ENCODE measurements at regions not wholly inside any gene's neighbourhood (a gene's known extent, or its start where the extent isn't known, plus 50 kb on each side); places are given as distances from the start of the nearest gene placed in this dataset.
"Not testable (repeated sequence)": the region's sequence is repeated elsewhere in the genome, so short reads cannot be mapped to it uniquely, and the experiment has no call there.

DNA sequence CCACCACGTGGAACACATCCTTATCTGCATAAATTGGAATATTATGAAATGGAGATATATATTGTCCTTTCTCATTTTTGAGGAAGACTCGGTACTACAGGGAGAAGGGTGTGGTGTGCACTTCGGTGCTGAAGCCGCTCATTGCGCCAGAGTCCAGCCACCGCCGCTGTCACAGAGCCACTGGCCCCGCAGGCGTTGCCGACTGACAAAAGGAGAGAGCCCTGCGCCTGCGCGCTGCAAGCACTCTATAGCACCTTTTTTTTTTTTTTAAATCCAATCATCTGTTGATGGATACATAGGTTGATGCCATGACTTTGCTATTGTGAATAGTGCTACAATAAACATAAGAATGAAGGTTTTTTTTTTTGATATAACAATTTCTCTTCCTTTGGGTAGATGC lies 130.0 kb upstream of the TBC1D5 start:
- TF ChIP-seq, protein P1, sequence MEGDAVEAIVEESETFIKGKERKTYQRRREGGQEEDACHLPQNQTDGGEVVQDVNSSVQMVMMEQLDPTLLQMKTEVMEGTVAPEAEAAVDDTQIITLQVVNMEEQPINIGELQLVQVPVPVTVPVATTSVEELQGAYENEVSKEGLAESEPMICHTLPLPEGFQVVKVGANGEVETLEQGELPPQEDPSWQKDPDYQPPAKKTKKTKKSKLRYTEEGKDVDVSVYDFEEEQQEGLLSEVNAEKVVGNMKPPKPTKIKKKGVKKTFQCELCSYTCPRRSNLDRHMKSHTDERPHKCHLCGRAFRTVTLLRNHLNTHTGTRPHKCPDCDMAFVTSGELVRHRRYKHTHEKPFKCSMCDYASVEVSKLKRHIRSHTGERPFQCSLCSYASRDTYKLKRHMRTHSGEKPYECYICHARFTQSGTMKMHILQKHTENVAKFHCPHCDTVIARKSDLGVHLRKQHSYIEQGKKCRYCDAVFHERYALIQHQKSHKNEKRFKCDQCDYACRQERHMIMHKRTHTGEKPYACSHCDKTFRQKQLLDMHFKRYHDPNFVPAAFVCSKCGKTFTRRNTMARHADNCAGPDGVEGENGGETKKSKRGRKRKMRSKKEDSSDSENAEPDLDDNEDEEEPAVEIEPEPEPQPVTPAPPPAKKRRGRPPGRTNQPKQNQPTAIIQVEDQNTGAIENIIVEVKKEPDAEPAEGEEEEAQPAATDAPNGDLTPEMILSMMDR (conservative IDR thresholded peaks at IDR 0.05; ENCODE audit: low read length), result no peak
- TF ChIP-seq EZH2phosphoT487 (IDR thresholded peaks at IDR 0.05; ENCODE audit: borderline replicate concordance, low read depth, low read length), result no peak
- no peak for DNase-seq (ENCODE audit: low spot score)
- BruUV-seq (replicated peaks), result no TSS peak
- H3K79me2 ChIP-seq (ENCODE audit: insufficient read depth, low read depth, low read length), result no peaks in the 10 kb centered on the region
- H3K4me3 ChIP-seq (ENCODE audit: low read depth, low read length, poor library complexity, severe bottlenecking), result no peak overlapping the region
- no peaks in the 10 kb centered on the region for H3K4me1 ChIP-seq (ENCODE audit: insufficient read depth, low read length, poor library complexity, severe bottlenecking)
- H3K27ac ChIP-seq (ENCODE audit: low read depth, low read length, poor library complexity, severe bottlenecking), result no peak overlapping the region
- intact Hi-C loops (cut with micrococcal nuclease; ENCODE audit: unreplicated experiment), result no loop called here
- no peaks in the 10 kb centered on the region for H4K20me1 ChIP-seq (ENCODE audit: insufficient read depth, low read length)
- H3K4me2 ChIP-seq (ENCODE audit: low read length), result no peak overlapping the region
- no peak overlapping the region for H2AFZ ChIP-seq (ENCODE audit: low read length)
- no peaks in the 10 kb centered on the region for H3K9me3 ChIP-seq (ENCODE audit: low read length)
- ChIA-PET CTCF (ENCODE audit: unreplicated experiment) (no interaction called here), POLR2A (no interaction called here)
- H3K36me3 ChIP-seq (ENCODE audit: insufficient read depth, low read length), result no peaks in the 10 kb centered on the region
- no peaks in the 10 kb centered on the region for H3K9me2 ChIP-seq (ENCODE audit: insufficient read depth, low read length)

DNA sequence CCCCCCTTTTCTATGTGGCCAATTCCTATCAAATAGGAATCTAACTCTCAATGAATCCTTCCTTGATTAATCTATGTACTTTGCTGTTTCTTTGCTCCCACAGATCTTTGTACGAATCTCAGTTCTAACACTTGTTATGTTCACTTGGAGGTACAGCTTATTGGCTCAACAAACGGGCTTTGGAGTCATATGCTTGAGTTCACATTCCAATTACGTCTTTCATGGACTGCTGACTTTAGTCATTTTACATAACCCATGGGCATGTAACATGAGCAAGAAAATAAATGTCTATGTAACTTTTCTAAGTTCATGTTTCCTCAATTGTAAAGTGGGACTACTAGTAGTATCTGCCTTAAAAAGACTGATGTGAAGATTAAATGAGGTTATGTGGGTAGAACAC lies 123.2 kb upstream of the TBC1D5 start:
- TF ChIP-seq, protein P1 (conservative IDR thresholded peaks at IDR 0.05; ENCODE audit: low read length), result no peak
- TF ChIP-seq EZH2phosphoT487 (IDR thresholded peaks at IDR 0.05; ENCODE audit: borderline replicate concordance, low read depth, low read length), result no peak
- Histone ChIP-seq H3K4me2 (ENCODE audit: low read length) (no peak overlapping the region), H3K4me3 (ENCODE audit: low read depth, low read length, poor library complexity, severe bottlenecking) (no peak overlapping the region), H3K4me1 (ENCODE audit: insufficient read depth, low read length, poor library complexity, severe bottlenecking) (no peaks in the 10 kb centered on the region), H3K79me2 (ENCODE audit: insufficient read depth, low read depth, low read length) (no peaks in the 10 kb centered on the region), H3K9me2 (ENCODE audit: insufficient read depth, low read length) (no peaks in the 10 kb centered on the region), H2AFZ (ENCODE audit: low read length) (no peak overlapping the region), H4K20me1 (ENCODE audit: insufficient read depth, low read length) (no peaks in the 10 kb centered on the region), H3K27ac (ENCODE audit: low read depth, low read length, poor library complexity, severe bottlenecking) (no peak overlapping the region), H3K9me3 (ENCODE audit: low read length) (no peaks in the 10 kb centered on the region), H3K36me3 (ENCODE audit: insufficient read depth, low read length) (no peaks in the 10 kb centered on the region)
- BruUV-seq (replicated peaks), result no TSS peak
- no peak for DNase-seq (ENCODE audit: low spot score)
- POLR2A ChIA-PET, result interaction anchor here (1.1 kb wide), 1 partner anchor 11 kb away, joined by 3 read pairs; no protein-coding TSS in a partner anchor
- CTCF ChIA-PET (ENCODE audit: unreplicated experiment), result no interaction called here
- intact Hi-C loops (cut with micrococcal nuclease; ENCODE audit: unreplicated experiment), result no loop called here

DNA sequence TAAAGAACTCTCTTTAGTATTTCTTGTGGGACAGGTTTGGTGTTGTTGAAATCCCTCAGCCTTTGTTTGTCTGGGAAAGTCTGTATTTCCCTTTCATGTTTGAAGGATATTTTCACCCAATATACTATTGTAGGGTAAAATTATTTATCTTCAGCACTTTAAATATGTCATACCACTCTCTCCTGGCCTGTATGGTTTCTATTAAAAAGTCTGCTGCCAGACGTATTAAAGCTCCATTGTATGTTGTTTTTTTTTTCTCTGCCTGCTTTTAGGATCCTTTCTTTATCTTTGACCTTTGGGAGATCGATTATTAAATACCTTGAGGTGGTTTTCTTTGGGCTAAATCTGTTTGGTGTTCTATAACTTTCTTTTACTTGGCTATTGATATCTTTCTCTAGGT lies 119.0 kb upstream of the TBC1D5 start:
- Histone ChIP-seq H3K4me3 (ENCODE audit: low read depth, low read length, poor library complexity, severe bottlenecking) (no peak overlapping the region), H3K79me2 (ENCODE audit: insufficient read depth, low read depth, low read length) (no peaks in the 10 kb centered on the region), H3K4me1 (ENCODE audit: insufficient read depth, low read length, poor library complexity, severe bottlenecking) (no peaks in the 10 kb centered on the region), H3K9me3 (ENCODE audit: low read length) (no peaks in the 10 kb centered on the region), H3K4me2 (ENCODE audit: low read length) (no peak overlapping the region), H3K36me3 (ENCODE audit: insufficient read depth, low read length) (no peaks in the 10 kb centered on the region), H3K27ac (ENCODE audit: low read depth, low read length, poor library complexity, severe bottlenecking) (no peak overlapping the region), H4K20me1 (ENCODE audit: insufficient read depth, low read length) (no peaks in the 10 kb centered on the region), H3K9me2 (ENCODE audit: insufficient read depth, low read length) (no peaks in the 10 kb centered on the region), H2AFZ (ENCODE audit: low read length) (no peak overlapping the region)
- POLR2A ChIA-PET, result interaction anchor here (0.6 kb wide), 1 partner anchor 119 kb away, joined by 4 read pairs; the partner anchor contains the start of gene TBC1D5
- no TSS peak for BruUV-seq (replicated peaks)
- CTCF ChIA-PET (ENCODE audit: unreplicated experiment), result no interaction called here
- no peak for DNase-seq (ENCODE audit: low spot score)
- intact Hi-C loops (cut with micrococcal nuclease; ENCODE audit: unreplicated experiment), result no loop called here
- no peak for TF ChIP-seq EZH2phosphoT487 (IDR thresholded peaks at IDR 0.05; ENCODE audit: borderline replicate concordance, low read depth, low read length)
- TF ChIP-seq, protein P1 (conservative IDR thresholded peaks at IDR 0.05; ENCODE audit: low read length), result no peak

DNA sequence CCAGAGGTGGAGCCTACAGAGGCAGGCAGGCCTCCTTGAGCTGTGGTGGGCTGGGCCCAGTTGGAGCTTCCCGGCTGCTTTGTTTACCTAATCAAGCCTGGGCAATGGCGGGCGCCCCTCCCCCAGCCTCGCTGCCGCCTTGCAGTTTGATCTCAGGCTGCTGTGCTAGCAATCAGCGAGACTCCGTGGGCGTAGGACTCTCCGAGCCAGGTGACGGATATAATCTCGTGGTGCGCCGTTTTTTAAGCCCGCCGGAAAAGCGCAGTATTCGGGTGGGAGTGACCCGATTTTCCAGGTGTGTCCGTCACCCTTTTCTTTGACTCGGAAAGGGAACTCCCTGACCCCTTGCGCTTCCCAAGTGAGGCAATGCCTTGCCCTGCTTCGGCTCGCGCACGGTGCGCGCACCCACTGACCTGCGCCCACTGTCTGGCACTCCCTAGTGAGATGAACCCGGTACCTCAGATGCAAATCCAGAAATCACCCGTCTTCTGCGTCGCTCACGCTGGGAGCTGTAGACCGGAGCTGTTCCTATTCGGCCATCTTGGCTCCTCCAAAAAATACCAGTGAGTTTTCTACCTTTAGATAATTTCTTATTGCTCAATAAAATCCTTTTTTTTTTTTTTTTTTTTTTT lies 118.5 kb upstream of the TBC1D5 start:
- H3K27ac ChIP-seq (ENCODE audit: low read depth, low read length, poor library complexity, severe bottlenecking); H3K9me3 ChIP-seq (ENCODE audit: low read length); H3K4me3 ChIP-seq (ENCODE audit: low read depth, low read length, poor library complexity, severe bottlenecking); H3K79me2 ChIP-seq (ENCODE audit: insufficient read depth, low read depth, low read length); CTCF ChIA-PET (ENCODE audit: unreplicated experiment); H2AFZ ChIP-seq (ENCODE audit: low read length); H3K9me2 ChIP-seq (ENCODE audit: insufficient read depth, low read length); H3K4me1 ChIP-seq (ENCODE audit: insufficient read depth, low read length, poor library complexity, severe bottlenecking); H3K36me3 ChIP-seq (ENCODE audit: insufficient read depth, low read length); H4K20me1 ChIP-seq (ENCODE audit: insufficient read depth, low read length); DNase-seq (ENCODE audit: low spot score); H3K4me2 ChIP-seq (ENCODE audit: low read length); intact Hi-C loops (cut with micrococcal nuclease; ENCODE audit: unreplicated experiment); BruUV-seq (replicated peaks): not testable (repeated sequence)
- POLR2A ChIA-PET, result interaction anchor here (0.6 kb wide), 1 partner anchor 118 kb away, joined by 4 read pairs; the partner anchor contains the start of gene TBC1D5
